ENCODE measurements at regions not wholly inside any gene's neighbourhood (a gene's known extent, or its start where the extent isn't known, plus 50 kb on each side); places are given as distances from the start of the nearest gene placed in this dataset.

DNA sequence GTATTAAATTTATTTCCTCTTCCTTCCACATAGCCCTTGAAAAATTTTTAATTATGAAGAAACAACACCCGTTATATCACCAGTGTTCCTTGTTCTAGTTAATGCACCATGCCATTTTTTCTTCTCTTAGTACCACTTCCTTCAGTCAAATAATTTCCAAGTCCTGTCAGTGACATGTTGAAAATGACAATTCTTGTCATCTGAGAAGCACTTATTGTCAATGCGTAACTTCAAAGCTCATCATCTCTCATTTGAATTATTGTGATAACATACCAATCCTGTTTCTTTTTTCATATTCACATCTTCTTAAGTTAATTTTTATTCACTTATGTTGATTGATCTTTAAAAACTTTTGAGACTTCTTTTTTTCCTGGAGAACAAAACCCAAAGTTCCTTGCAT lies 320.4 kb downstream of the ASXL3 start (continued):
- TF ChIP-seq CREB1 (CRISPR knock-in tag; IDR thresholded peaks at IDR 0.05), result no peak
- no peak for TF ChIP-seq ELF4 (CRISPR knock-in tag; IDR thresholded peaks at IDR 0.05; ENCODE audit: low read depth)
- TF ChIP-seq CBFB (CRISPR knock-in tag; IDR thresholded peaks at IDR 0.05; ENCODE audit: low read depth), result no peak

- Mint-ChIP-seq H3K27ac (no peak overlapping the region), H3K4me1 (0 out of 2 replicates have a peak, but pooled peaks cover 3% of the 10 kb centered on the region), H3K27me3 (ENCODE audit: low read depth) (no peaks in the 10 kb centered on the region; the same call in 1 of the 2 replicates)
These were observed 300.2 kb downstream of the ASXL3 start for GRCh38 chr18:33878213-33878612.

GRCh38 chr18:33875029-33875565 lies 297.1 kb downstream of the ASXL3 start:
- Mint-ChIP-seq H3K36me3 (no peaks in the 10 kb centered on the region), H3K27ac (no peak overlapping the region), H3K9me3 (no peaks in the 10 kb centered on the region), H3K27me3 (ENCODE audit: low read depth) (no peaks in the 10 kb centered on the region; the same call in 1 of the 2 replicates), H3K4me1 (peaks cover 10% of the 10 kb centered on the region), H3K4me3 (no peak overlapping the region)
- ATAC-seq, result no peak
- CTCF ChIA-PET, result interaction anchor here (1.3 kb wide), 1 partner anchor 248 kb away, joined by 5 read pairs; no protein-coding TSS in a partner anchor
- no peak for DNase-seq (ENCODE audit: low spot score)
- POLR2A ChIA-PET, result no interaction called here
- no peak for TF ChIP-seq NR3C1 (CRISPR knock-in tag; conservative IDR thresholded peaks at IDR 0.05; ENCODE audit: low read depth)
- no peak for TF ChIP-seq SMAD3 (CRISPR knock-in tag; IDR thresholded peaks at IDR 0.05; ENCODE audit: borderline replicate concordance)
- no peak for TF ChIP-seq JUN (CRISPR knock-in tag; IDR thresholded peaks at IDR 0.05)
- no peak for TF ChIP-seq TP53 (CRISPR knock-in tag; IDR thresholded peaks at IDR 0.05)
- TF ChIP-seq, protein P1, sequence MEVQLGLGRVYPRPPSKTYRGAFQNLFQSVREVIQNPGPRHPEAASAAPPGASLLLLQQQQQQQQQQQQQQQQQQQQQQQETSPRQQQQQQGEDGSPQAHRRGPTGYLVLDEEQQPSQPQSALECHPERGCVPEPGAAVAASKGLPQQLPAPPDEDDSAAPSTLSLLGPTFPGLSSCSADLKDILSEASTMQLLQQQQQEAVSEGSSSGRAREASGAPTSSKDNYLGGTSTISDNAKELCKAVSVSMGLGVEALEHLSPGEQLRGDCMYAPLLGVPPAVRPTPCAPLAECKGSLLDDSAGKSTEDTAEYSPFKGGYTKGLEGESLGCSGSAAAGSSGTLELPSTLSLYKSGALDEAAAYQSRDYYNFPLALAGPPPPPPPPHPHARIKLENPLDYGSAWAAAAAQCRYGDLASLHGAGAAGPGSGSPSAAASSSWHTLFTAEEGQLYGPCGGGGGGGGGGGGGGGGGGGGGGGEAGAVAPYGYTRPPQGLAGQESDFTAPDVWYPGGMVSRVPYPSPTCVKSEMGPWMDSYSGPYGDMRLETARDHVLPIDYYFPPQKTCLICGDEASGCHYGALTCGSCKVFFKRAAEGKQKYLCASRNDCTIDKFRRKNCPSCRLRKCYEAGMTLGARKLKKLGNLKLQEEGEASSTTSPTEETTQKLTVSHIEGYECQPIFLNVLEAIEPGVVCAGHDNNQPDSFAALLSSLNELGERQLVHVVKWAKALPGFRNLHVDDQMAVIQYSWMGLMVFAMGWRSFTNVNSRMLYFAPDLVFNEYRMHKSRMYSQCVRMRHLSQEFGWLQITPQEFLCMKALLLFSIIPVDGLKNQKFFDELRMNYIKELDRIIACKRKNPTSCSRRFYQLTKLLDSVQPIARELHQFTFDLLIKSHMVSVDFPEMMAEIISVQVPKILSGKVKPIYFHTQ (CRISPR knock-in tag; IDR thresholded peaks at IDR 0.05), result no peak

More at GRCh38 chr18:33878213-33878612, 300.2 kb downstream of the ASXL3 start:
- CTCF ChIA-PET, result interaction anchor here (0.5 kb wide), 1 partner anchor 347 kb away, joined by 3 read pairs; no protein-coding TSS in a partner anchor
- TF ChIP-seq JAZF1 (CRISPR knock-in tag; IDR thresholded peaks at IDR 0.05) (no peak), ARID4B (CRISPR knock-in tag; IDR thresholded peaks at IDR 0.05; ENCODE audit: borderline replicate concordance) (no peak)
- POLR2A ChIA-PET, result interaction anchor here (0.6 kb wide), 1 partner anchor 10 kb away, joined by 7 read pairs; no protein-coding TSS in a partner anchor
- H3K36me3 Mint-ChIP-seq, result no peaks in the 10 kb centered on the region
- H3K4me3 Mint-ChIP-seq, result no peak overlapping the region
- DNase-seq (ENCODE audit: low spot score) (no peak), ATAC-seq (no peak)
- H3K9me3 Mint-ChIP-seq, result no peaks in the 10 kb centered on the region

DNA sequence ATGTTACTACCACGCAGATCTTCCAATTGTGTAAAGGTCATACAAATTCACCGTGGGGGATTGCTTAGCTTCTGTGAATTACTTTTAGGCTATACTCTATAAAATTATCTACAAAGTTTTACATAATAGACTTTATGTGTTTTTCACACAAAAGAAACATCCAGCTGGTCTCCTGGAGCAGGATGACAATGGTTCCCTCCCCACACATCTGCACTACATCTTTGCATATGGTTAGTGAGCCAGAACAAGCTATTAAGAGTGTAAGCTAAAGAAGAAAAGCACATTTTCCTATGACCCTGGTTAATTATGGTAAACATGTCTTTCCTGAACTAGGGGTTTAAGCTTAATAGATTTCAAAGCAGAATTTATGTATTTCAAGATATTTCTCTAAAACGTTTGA lies 295.1 kb downstream of the ASXL3 start:
- POLR2A ChIA-PET, result no interaction called here
- DNase-seq (ENCODE audit: low spot score) (no peak), ATAC-seq (no peak)
- CTCF ChIA-PET, result interaction anchor here (0.9 kb wide), 1 partner anchor 34 kb away, joined by 3 read pairs; no protein-coding TSS in a partner anchor
- no peaks in the 10 kb centered on the region; the same call in 1 of the 2 replicates for H3K27me3 Mint-ChIP-seq (ENCODE audit: low read depth)
- no peaks in the 10 kb centered on the region for H3K36me3 Mint-ChIP-seq
- H3K27ac Mint-ChIP-seq, result no peak overlapping the region
- H3K4me1 Mint-ChIP-seq, result peaks cover 10% of the 10 kb centered on the region
- no peaks in the 10 kb centered on the region for H3K9me3 Mint-ChIP-seq
- no peak overlapping the region for H3K4me3 Mint-ChIP-seq
- no peak for TF ChIP-seq NFE2L1 (CRISPR knock-in tag; IDR thresholded peaks at IDR 0.05)
- TF ChIP-seq, protein P2, sequence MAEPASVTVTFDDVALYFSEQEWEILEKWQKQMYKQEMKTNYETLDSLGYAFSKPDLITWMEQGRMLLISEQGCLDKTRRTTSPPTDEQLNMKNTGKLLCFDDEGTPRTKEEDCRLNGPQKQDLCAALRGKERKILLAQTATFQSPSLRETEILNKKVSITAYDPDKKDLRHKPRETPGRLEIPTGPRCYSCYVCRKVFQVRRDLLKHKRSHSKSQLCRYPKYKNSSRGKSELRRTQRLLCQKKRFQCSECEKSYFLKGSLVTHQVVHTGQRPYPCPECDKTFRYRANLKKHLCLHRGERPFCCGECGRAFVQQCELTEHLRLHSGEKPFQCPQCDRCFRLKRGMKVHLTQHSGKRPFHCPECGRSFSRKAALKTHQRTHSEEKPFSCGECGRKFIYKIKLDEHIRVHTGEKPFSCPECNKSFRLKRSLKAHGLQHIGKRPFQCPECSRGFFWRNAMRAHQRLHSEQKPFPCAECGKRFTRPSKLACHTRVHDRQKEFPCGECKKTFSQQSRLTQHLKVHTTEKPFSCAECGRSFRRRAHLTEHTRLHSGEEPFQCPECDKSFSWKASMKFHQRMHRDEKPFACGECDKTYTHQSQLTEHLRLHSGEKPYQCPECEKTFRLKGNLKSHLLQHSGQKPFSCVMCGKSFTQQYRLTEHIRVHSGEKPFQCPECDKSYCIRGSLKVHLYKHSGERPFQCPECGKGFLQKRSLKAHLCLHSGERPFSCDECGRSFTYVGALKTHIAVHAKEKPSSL (CRISPR knock-in tag; conservative IDR thresholded peaks at IDR 0.05), result no peak
- no peak for TF ChIP-seq E2F4 (CRISPR knock-in tag; IDR thresholded peaks at IDR 0.05; ENCODE audit: borderline replicate concordance, low read depth)
- no peak for TF ChIP-seq ZNF671 (CRISPR knock-in tag; IDR thresholded peaks at IDR 0.05)
- TF ChIP-seq TEAD1 (CRISPR knock-in tag; IDR thresholded peaks at IDR 0.05), result no peak
- no peak for TF ChIP-seq ZBTB21 (CRISPR knock-in tag; IDR thresholded peaks at IDR 0.05; ENCODE audit: borderline replicate concordance)
- no peak for TF ChIP-seq ZNF263 (CRISPR knock-in tag; IDR thresholded peaks at IDR 0.05; ENCODE audit: low read depth)
- TF ChIP-seq, protein P3, sequence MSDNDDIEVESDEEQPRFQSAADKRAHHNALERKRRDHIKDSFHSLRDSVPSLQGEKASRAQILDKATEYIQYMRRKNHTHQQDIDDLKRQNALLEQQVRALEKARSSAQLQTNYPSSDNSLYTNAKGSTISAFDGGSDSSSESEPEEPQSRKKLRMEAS (CRISPR knock-in tag; IDR thresholded peaks at IDR 0.05), result no peak
- TF ChIP-seq NR2C2 (CRISPR knock-in tag; IDR thresholded peaks at IDR 0.05), result no peak

Data from WTC11 (cell line).